B cell (primary cell): ENCODE measurements at regions not wholly inside any gene's neighbourhood (a gene's known extent, or its start where the extent isn't known, plus 50 kb on each side); places are given as distances from the start of the nearest gene placed in this dataset.

Experiments used
- CTCF ChIP-seq: fragments of 200-600 bp; IDR thresholded peaks from one replicate; pipeline ENCODE4 v1.8.0; 2022; ENCODE audit warnings: antibody characterized with exemption, mild to moderate bottlenecking
- EZH2 ChIP-seq: IDR thresholded peaks from 2 replicates; pipeline ENCODE4 v1.6.1; 2012; ENCODE audit warnings: borderline replicate concordance, low read depth, mild to moderate bottlenecking, moderate library complexity, low read length; ENCODE audit not compliant: insufficient read depth, poor library complexity, severe bottlenecking

DNA sequence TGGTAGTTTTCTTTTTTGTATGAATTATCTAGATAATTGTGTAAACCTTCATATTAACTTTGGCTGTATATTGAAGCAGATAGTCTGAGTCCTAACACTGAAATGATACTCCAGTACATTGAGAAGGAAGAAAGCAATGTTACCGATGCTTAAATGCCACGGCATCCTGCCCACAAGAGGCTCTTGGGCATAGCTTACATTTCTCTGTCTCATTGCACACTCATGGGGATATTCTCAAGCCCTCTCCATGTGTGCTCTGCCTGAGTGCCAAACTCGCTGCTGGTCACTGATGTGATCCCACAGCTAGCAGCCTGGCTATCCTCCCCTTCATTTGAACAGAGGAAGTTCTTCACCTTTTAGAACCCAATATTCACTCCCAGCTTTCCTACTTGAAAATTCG is 179.4 kb downstream of the TGFB2 start:
- TF ChIP-seq CTCF (no peak), EZH2 (no peak)
